NCI-H1694 treated with DMSO at 0.1 percent for 48 hours (cell line): ENCODE measurements at regions not wholly inside any gene's neighbourhood (a gene's known extent, or its start where the extent isn't known, plus 50 kb on each side); places are given as distances from the start of the nearest gene placed in this dataset.
A peak's percentile ranks its signal among the peaks of the same experiment; 100 is the strongest.
"Not testable (repeated sequence)": the region's sequence is repeated elsewhere in the genome, so short reads cannot be mapped to it uniquely, and the experiment has no call there.

ENCODE experiments used
- DNase-seq: peaks from one replicate; lab custom pipeline; 2025; lab: John Stamatoyannopoulos, UW

- DNase-seq = no peak
These were observed 956.9 kb downstream of the XPNPEP1 start for GRCh38 chr10:108966411-108966810.

- peak; percentile 24 for DNase-seq
These were observed 957.3 kb downstream of the XPNPEP1 start for GRCh38 chr10:108966005-108966404.

- DNase-seq = no peak
These were observed 961.1 kb downstream of the XPNPEP1 start for GRCh38 chr10:108962172-108962571.

GRCh38 chr10:108957681-108958080 lies 965.6 kb downstream of the XPNPEP1 start:
- no peak for DNase-seq

GRCh38 chr10:108956149-108956548 lies 967.2 kb downstream of the XPNPEP1 start:
- no peak for DNase-seq

- not testable (repeated sequence) for DNase-seq
These were observed 1003.3 kb downstream of the XPNPEP1 start for GRCh38 chr10:108920029-108920428.

- no peak for DNase-seq
These were observed 1010.0 kb downstream of the XPNPEP1 start for GRCh38 chr10:108913300-108913699.

- peak; percentile 37 for DNase-seq
These were observed 1011.3 kb downstream of the XPNPEP1 start for GRCh38 chr10:108911814-108912541.

- no peak for DNase-seq
These were observed 1015.2 kb downstream of the XPNPEP1 start for GRCh38 chr10:108908096-108908495.

GRCh38 chr10:108905821-108906220 lies 1017.5 kb downstream of the XPNPEP1 start:
- DNase-seq = no peak

- DNase-seq = no peak
These were observed 1018.1 kb downstream of the XPNPEP1 start for GRCh38 chr10:108905171-108905570.

GRCh38 chr10:108904163-108904838 lies 1019.0 kb downstream of the XPNPEP1 start:
- peak; percentile 4 for DNase-seq

GRCh38 chr10:108902619-108903285 lies 1020.6 kb downstream of the XPNPEP1 start:
- DNase-seq = no peak

GRCh38 chr10:108901781-108902618 lies 1021.3 kb downstream of the XPNPEP1 start:
- DNase-seq = no peak

GRCh38 chr10:108899670-108900069 lies 1023.6 kb downstream of the XPNPEP1 start:
- no peak for DNase-seq

GRCh38 chr10:108894402-108895301 lies 1028.7 kb downstream of the XPNPEP1 start:
- no peak for DNase-seq

- DNase-seq = peak; percentile 15
These were observed 1046.2 kb downstream of the XPNPEP1 start for GRCh38 chr10:108877095-108877561.

GRCh38 chr10:108872854-108873253 lies 1050.5 kb downstream of the XPNPEP1 start:
- no peak for DNase-seq

GRCh38 chr10:108868881-108869280 lies 1054.4 kb downstream of the XPNPEP1 start:
- no peak for DNase-seq

- DNase-seq = no peak
These were observed 1060.5 kb downstream of the XPNPEP1 start for GRCh38 chr10:108862676-108863350.
